ENCODE measurements at regions not wholly inside any gene's neighbourhood (a gene's known extent, or its start where the extent isn't known, plus 50 kb on each side); places are given as distances from the start of the nearest gene placed in this dataset.

DNA sequence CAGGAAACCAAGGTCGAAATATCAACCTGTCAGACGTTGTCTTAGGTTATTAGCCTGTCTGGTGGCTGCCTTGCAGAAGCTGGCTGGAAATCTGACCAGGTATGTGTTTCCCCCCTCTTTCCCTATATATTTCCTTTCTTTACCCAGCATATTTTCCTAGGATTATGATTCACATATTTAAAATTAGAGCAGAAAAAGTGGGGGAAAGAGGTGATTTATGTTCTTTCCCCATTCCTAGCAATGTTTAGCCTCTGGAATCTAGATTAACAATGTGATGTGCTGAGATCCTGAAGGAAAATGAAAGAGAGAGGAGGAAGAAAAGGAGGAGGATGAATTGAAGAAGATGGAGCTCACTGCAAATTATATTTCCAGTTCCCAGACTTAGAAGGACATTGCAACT, 421.4 kb upstream of the AUTS2 start:
- DNase-seq: no peak
- H3K4ac ChIP-seq (ENCODE audit: low read depth, low read length): no peak overlapping the region
- BruUV-seq (replicated peaks): no TSS peak
- no peaks in the 10 kb centered on the region for H3K79me1 ChIP-seq (ENCODE audit: low read depth in 1 of 2, low read length in 2 of 2)
- H3K4me2 ChIP-seq (ENCODE audit: low read depth, low read length): no peak overlapping the region
- intact Hi-C loops (cut with micrococcal nuclease) (no loop called here), dilution Hi-C loops (cut with HindIII; ENCODE audit: low sequenced_read_pairs, unreplicated experiment) (no loop called here), in situ Hi-C loops (cut with MboI; ENCODE audit: low sequenced_read_pairs) (no loop called here)
- no peak overlapping the region for H2BK5ac ChIP-seq (ENCODE audit: low read depth, low read length, poor library complexity, severe bottlenecking)
- no peaks in the 10 kb centered on the region for H3K9me1 ChIP-seq (ENCODE audit: insufficient read depth, low read length)
- H2AFZ ChIP-seq (replicated peaks; ENCODE audit: low read length, poor library complexity): no peak overlapping the region
- H3K9me3 ChIP-seq (ENCODE audit: control insufficient read depth, insufficient read depth, low read length): peaks cover 14% of the 10 kb centered on the region
- no peaks in the 10 kb centered on the region for H3K4me1 ChIP-seq (ENCODE audit: control insufficient read depth, insufficient read depth, low read length)
- no peaks in the 10 kb centered on the region for H4K20me1 ChIP-seq (ENCODE audit: insufficient read depth, low read length)
- H3K27me3 ChIP-seq (ENCODE audit: control insufficient read depth, insufficient read depth, low read length): no peaks in the 10 kb centered on the region
- ATAC-seq (ENCODE audit: low read depth): no peak
- no peak overlapping the region for H3K14ac ChIP-seq (replicated peaks; ENCODE audit: low read depth, low read length)
- no peak overlapping the region for H2AK9ac ChIP-seq (replicated peaks; ENCODE audit: low read depth, low read length, poor library complexity)
- no peak overlapping the region for H2BK20ac ChIP-seq (ENCODE audit: low read depth, low read length)
- ChIA-PET POLR2A (ENCODE audit: unreplicated experiment) (no interaction called here), CTCF (interaction anchor here (0.5 kb wide), 1 partner anchor 300 kb away, joined by 3 read pairs; no protein-coding TSS in a partner anchor)
- no peak overlapping the region for H3K18ac ChIP-seq (ENCODE audit: low read depth, low read length)
- no peak overlapping the region for H2BK120ac ChIP-seq (ENCODE audit: low read depth, low read length)
- H3K4me3 ChIP-seq (ENCODE audit: insufficient read depth, low read depth, low read length): no peak overlapping the region
- H3K56ac ChIP-seq (ENCODE audit: extremely low read depth, insufficient read depth, low read length): no peak overlapping the region
- no peaks in the 10 kb centered on the region for H3K36me3 ChIP-seq (ENCODE audit: control insufficient read depth, insufficient read depth, low read length)
- H4K8ac ChIP-seq (ENCODE audit: low read depth in 2 of 2, low read length in 2 of 2): no peak overlapping the region
- TF ChIP-seq, protein P1, sequence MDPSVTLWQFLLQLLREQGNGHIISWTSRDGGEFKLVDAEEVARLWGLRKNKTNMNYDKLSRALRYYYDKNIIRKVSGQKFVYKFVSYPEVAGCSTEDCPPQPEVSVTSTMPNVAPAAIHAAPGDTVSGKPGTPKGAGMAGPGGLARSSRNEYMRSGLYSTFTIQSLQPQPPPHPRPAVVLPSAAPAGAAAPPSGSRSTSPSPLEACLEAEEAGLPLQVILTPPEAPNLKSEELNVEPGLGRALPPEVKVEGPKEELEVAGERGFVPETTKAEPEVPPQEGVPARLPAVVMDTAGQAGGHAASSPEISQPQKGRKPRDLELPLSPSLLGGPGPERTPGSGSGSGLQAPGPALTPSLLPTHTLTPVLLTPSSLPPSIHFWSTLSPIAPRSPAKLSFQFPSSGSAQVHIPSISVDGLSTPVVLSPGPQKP (IDR thresholded peaks at IDR 0.05; ENCODE audit: borderline replicate concordance, low read depth, low read length): no peak
- TF ChIP-seq MAZ (IDR thresholded peaks at IDR 0.05; ENCODE audit: borderline replicate concordance, low read depth, low read length) (no peak), RAD21 (IDR thresholded peaks at IDR 0.05; ENCODE audit: low read length) (no peak)
- H2BK15ac ChIP-seq (ENCODE audit: low read depth, low read length): no peak overlapping the region
- no peak overlapping the region for H3K27ac ChIP-seq (ENCODE audit: insufficient read depth, low read length)
- no peak overlapping the region for H2AK5ac ChIP-seq (ENCODE audit: low read depth, low read length)
- H4K5ac ChIP-seq (ENCODE audit: low read depth, low read length): no peak overlapping the region
- no CpG with 5 or more reads among the region's 2 CpGs for WGBS, 2 experiments (ENCODE audit: extremely low coverage in 2 of 2, insufficient read length in 1 of 2)
- no peak overlapping the region for H4K91ac ChIP-seq (ENCODE audit: insufficient read depth, low read depth, low read length)
- no peak overlapping the region for H3K9ac ChIP-seq (ENCODE audit: low read depth, low read length)
- no peak overlapping the region for H3K23ac ChIP-seq (ENCODE audit: low read depth, low read length)

Data from IMR-90 (cell line).